CD4-positive, alpha-beta T cell treated with Interleukin-6 for 4 hours (primary cell): ENCODE measurements at regions not wholly inside any gene's neighbourhood (a gene's known extent, or its start where the extent isn't known, plus 50 kb on each side); places are given as distances from the start of the nearest gene placed in this dataset.
"Not testable (repeated sequence)": the region's sequence is repeated elsewhere in the genome, so short reads cannot be mapped to it uniquely, and the experiment has no call there.

ENCODE experiments used
- DNase-seq: peaks from one replicate; pipeline ENCODE4 v3.0.0-alpha.2; 2020; ENCODE audit warnings: mixed read lengths

DNA sequence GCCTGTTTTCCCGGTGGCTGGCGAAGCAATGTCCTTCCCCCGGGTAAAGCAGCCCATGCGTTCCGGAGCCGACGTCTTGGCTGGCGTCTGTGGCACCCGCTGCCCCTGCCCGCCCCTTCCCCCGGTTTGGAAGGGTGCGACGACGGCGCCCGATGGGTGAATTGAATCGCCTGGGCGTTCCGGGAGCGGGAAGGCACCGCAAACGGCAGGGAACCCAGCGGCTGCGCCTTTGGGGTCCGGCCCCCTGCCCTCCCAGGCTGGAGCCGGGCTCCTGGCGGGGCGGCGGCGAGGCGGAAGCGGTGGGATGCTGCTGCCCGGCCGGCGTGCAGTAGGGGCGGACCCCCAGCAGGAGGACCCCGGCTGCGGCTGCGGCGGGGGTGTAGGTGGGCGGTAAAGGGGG, 123.6 kb upstream of the RHOU start:
- DNase-seq = not testable (repeated sequence)

DNA sequence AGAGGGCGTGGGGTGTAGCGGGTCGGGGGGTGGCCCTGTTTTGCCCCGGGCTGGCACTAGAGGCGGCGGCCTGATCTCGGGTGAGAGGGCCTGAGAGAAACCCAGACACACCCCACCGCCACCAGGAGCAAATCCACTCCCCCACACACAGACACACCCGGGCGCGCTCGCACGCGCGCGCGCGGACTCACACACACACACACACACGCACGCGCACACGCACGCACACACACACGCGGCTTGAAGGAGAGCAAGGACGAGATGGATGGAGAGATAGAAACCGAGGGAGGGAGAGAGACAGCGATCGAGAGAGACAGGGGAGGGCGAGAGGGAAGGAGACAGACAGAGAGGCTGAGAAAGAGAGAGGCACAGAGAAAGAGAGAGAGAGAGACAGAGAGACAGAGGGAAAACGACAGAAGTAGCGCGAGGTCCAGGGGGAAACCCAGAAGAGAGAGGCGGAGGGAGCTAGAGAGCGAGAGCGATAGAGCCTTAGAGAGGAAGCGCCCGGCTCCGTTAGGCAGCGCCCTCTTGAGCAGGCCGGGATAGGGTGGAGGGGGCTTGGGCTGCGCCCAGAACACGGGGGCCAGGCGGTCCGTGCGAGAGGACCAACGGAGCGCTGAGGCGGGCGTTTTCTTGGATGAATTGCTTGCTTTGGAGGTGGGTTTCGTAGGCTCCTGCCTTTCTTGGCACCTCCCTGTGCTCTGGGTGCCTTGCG, 113.1 kb upstream of the RHOU start:
- not testable (repeated sequence) for DNase-seq

DNA sequence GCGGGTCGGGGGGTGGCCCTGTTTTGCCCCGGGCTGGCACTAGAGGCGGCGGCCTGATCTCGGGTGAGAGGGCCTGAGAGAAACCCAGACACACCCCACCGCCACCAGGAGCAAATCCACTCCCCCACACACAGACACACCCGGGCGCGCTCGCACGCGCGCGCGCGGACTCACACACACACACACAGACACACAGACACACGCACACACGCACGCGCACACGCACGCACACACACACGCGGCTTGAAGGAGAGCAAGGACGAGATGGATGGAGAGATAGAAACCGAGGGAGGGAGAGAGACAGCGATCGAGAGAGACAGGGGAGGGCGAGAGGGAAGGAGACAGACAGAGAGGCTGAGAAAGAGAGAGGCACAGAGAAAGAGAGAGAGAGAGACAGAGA, 108.8 kb upstream of the RHOU start:
- not testable (repeated sequence) for DNase-seq

DNA sequence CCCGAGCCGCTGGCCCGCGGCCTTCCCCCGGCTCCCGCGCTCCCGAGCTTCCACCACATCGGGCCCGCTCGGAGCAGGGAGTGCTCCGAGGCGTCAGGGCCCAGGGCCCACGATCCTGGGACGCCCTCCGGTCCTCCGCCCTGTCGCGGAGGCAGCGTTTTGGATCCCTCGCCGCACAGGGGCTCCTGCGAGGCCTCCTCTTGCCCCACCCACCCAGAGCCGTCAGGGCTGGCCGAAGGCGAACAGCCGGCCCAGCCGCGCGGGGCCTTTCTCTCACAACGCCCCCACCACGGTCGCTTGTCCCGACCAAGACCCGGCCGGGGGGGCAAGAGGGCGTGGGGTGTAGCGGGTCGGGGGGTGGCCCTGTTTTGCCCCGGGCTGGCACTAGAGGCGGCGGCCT, 102.4 kb upstream of the RHOU start:
- not testable (repeated sequence) for DNase-seq

DNA sequence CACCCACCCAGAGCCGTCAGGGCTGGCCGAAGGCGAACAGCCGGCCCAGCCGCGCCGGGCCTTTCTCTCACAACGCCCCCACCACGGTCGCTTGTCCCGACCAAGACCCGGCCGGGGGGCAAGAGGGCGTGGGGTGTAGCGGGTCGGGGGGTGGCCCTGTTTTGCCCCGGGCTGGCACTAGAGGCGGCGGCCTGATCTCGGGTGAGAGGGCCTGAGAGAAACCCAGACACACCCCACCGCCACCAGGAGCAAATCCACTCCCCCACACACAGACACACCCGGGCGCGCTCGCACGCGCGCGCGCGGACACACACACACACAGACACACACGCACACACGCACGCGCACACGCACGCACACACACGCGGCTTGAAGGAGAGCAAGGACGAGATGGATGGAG, 100.0 kb upstream of the RHOU start:
- not testable (repeated sequence) for DNase-seq

DNA sequence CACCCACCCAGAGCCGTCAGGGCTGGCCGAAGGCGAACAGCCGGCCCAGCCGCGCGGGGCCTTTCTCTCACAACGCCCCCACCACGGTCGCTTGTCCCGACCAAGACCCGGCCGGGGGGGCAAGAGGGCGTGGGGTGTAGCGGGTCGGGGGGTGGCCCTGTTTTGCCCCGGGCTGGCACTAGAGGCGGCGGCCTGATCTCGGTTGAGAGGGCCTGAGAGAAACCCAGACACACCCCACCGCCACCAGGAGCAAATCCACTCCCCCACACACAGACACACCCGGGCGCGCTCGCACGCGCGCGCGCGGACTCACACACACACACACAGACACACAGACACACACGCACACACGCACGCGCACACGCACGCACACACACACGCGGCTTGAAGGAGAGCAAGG, 97.8 kb upstream of the RHOU start:
- DNase-seq = not testable (repeated sequence)

DNA sequence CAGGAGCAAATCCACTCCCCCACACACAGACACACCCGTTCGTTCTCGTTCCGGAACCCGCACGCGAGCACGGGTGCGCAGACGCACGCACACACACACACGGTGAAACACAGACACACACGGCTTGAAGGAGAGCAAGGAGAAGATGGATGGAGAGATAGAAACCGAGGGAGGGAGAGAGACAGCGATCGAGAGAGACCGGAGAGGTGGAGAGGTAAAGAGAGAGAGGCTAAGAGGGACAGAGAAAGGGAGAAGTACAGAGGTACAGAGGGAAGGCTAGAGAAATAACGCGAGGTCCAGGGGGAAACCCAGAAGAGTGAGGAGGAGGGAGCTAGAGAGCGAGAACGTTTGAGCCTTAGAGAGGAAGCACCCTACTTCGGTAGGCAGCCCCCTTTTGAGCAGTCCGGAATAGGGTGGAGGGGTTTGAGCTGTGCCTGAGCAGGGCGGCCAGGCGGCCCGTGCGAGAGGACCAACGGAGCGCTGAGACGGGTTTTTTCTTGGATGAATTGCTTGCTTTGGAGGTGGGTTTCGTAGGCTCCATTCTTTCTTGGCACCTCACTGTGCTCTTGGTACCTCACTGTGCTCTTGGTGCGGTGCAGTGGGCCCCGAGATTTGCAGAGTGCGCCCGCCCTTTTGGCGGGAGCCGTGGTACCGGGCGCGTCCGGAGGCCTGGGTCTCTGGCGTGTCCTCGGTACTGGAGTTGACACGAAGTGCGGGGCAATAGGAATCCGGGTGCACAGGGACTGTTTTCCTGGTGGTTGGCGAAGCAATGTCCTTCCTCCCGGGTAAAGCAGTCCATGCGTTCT, 88.4 kb upstream of the RHOU start:
- DNase-seq = peak; percentile 42

DNA sequence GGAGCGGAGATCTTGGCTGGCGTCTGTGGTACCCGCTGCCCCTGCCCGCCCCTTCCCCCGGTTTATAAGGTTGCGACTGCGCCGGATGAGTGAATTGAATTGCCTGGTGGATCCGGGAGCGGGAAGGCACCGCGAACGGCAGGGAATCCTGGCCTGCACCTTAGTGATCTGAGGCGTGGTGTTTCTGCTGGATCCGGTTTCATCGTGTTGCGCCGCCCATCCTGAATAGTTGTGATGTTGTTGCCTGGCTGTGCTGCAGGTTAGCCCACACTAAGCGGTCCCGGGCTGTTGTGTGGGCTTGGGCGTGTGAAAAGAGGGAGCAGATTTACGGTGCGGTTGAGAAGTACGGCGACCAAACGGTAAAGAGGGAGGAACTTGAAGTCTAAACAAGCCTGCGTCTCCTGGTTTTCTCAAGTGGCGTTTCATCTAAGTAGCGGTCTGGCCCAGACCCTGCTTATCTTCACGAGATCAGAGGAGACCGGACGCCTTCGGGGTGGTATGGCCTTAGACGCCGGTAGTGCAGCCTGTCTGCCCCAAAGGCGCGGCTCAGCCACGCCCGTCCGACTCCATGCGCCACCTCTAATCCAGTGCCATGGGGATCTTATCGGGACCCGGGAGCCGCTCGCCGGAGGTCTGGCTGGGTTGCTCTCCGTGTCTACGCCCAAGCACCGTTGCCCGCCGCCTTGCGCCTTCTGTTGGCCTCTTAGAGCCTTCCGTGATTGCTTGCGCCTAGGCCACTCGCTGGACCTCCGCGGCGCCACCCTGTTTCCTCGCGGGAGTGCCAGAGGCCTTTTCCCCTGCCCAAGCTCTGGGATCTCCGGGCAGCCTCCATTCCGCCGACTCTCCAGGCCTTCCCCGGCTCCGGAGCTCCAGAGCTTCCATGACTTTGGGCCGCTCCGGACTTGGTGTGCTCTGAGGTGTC, 87.5 kb upstream of the RHOU start:
- peak; percentile 34 for DNase-seq

DNA sequence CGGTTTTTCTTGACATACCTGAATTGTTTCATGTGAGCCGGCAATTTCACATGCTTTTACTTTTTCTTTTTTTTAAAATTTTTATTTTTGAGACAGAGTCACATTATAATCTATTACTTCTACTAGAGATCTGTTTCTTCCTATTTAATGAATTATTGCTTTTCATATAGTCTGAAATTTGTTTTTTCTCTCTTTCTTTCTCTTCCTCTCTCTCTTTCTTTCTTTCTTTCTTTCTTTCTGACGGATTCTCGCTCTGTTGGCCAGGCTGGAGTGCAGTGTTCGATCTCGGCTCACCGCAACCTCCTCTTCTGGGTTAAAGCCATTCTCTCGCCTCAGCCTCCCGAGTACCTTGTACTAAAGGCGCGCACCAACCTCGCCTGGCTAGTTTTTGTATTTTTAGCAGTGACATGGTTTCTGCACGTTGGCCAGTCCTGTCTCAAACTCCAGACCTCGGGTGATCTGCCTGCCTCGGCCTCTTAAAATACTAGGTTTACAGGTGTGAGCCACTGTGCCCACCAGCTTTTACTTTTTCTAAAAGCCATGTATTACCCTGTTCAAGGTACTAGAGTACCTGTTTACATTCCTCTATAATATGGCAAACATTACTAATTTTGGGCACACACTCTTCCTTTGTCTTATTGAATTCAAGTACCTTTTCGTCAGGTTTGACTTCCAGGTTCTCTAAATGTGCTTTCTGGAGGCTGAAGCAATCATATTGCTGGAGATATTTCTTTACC, 86.5 kb upstream of the RHOU start:
- DNase-seq = no peak

DNA sequence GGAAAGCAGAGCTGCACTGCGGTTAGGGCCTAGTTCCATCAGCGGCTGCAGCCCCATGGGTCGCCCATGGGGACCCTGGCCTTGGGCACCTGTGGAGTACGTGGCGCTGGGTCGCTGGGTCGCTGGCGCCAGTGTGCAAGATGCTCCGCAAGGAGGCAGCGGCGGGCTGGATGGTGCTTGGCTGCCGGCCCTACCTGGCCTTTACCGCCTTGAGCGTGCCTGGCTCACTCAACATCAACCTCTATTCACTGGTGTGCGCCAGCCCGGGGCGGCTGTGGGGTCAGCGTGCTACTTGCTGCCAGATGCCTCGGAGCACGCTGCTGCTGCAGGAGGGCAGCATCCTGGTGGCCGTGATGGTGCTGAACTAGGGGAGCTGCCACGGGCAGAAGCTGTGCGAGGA, 85.1 kb upstream of the RHOU start:
- DNase-seq = no peak

DNA sequence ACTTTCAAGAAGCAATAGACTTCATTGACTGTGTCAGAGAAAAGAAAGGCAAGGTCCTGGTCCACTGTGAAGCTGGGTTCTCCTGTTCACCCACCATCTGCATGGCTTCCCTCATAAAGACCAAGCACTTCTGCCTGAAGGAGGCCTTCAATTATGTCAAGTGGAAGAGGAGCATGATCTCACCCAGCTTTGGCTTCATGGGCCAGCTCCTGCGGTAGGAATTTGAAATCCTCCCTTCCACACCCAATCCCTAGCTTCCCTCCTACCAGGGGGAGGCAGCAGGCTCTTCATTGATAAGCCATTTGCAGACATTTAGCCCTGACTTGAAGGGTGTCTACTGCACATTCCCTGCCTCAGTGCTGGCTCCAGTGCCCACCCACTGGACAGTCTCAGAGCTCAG, 84.3 kb upstream of the RHOU start:
- no peak for DNase-seq

DNA sequence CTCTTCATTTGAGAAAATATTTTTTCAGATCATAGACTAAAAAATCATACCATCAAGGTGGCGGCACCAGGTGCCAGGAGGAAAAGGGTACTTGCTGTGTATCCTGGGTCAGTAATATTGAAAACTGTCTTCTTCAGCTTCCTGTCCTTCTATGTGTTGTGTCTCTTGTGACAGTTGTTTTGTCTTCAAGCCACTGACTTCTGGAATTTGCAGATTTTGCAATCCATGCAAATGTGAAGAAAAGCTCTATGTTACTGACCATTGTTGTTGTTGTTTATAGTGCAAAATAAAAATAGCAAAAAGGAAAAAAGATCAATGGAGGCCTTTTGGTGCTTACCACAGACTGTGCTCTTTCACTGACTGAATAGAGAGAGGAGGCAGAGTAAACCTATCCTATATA, 83.2 kb upstream of the RHOU start:
- no peak for DNase-seq

DNA sequence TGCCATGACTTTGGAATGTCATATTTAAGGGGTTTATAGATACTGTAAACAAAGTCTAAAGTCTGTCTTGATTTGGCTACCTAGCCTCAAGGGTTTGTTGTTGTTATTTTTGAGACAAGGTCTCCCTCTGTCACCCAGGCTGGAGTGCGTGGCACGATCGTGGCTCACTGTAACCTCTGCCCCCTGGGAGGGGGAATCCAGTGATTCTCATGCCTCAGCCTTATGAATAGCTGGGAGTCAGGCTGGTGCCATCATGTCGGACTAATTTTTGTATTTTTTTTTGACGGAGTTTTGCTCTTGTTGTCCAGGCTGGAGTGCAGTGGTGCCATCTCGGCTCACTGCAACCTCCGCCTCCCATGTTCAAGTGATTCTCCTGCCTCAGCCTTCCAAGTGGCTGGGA, 82.2 kb upstream of the RHOU start:
- not testable (repeated sequence) for DNase-seq

DNA sequence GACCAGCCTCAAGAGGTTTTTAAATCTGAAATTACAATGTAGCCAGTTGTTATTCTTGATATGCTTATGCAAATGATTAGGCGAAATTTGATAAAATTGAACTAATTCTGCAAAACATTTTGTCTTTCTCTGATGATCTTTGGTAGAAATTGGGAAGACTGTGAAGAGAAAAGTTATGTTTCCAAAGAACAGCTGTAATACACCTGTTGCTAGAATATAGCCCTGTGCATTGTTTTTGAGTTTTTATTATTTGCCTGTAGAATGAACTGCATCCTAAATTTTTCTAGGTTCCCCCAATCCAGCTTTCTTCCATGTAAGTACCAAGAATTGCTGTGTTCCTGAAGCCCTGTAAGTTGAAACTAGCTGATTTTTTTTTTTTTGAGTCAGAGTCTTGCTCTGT, 81.5 kb upstream of the RHOU start:
- no peak for DNase-seq

DNA sequence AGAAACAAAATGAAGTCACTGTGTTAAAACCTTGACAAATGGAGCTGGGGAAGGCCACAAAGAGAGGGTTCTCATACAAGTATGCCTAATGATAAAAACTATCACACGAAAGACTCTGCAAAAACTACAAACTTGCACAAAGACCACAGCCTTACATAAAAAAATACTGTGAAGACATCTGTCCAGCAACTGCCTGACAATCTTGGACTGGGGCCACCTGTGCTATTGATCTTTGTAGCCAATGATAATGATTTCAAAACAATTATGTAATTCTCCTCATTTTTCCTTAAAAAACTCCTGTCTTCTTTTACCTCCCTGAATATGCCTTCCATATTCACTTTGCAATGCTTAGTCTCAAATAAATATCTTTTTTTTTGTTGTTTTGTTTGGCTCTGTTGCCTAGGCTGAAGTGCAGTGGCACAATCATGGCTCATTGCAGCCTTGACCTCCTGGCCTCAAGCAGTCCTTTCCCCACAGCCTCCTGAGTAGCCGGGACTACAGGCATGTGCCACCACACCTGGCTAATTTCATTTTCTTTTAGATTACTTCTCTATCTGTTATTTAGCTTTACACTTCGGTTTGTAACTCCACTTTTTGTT, 79.4 kb upstream of the RHOU start:
- no peak for DNase-seq

DNA sequence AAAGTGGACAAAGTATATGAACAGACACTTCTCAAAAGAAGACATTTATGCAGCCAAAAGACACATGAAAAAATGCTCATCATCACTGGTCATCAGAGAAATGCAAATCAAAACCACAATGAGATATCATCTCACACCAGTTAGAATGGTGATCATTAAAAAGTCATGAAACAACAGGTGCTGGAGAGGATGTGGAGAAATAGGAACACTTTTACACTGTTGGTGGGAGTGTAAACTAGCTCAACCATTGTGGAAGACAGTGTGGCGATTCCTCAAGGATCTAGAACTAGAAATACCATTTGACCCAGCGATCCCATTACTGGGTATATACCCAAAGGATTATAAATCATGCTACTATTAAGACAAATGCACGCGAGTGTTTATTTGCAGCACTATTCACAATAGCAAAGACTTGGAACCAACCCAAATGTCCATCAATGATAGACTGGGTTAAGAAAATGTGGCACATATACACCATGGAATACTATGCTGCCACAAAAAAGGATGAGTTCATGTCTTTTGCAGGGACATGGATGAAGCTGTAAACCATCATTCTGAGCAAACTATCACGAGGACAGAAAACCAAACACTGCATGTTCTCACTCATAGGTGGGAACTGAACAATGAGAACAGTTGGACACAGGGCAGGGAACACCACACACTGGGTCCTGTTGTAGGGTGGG, 73.1 kb upstream of the RHOU start:
- not testable (repeated sequence) for DNase-seq

DNA sequence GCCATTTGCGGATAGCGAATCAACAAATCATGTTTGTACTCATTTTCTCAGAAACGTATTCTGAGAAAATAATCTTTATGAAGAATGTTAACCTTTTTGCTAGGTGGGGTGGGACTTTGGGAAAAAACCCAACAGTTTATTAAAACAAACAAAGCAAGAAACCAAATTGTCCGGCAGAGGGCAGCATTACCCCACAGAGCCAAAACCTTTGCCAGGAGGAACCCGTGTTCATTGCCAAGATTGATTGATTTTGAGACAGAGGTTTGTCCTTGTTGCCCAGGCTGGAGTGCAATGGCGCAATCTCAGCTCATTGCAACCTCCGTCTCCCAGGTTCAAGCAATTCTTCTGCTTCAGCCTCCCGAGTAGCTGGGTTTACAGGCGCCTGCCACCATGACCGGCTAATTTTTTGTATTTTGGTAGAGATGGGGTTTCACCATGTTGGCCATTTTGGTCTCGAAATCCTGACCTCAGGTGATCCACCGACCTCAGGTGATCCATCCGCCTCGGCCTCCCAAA, 70.8 kb upstream of the RHOU start:
- peak; percentile 82 for DNase-seq

DNA sequence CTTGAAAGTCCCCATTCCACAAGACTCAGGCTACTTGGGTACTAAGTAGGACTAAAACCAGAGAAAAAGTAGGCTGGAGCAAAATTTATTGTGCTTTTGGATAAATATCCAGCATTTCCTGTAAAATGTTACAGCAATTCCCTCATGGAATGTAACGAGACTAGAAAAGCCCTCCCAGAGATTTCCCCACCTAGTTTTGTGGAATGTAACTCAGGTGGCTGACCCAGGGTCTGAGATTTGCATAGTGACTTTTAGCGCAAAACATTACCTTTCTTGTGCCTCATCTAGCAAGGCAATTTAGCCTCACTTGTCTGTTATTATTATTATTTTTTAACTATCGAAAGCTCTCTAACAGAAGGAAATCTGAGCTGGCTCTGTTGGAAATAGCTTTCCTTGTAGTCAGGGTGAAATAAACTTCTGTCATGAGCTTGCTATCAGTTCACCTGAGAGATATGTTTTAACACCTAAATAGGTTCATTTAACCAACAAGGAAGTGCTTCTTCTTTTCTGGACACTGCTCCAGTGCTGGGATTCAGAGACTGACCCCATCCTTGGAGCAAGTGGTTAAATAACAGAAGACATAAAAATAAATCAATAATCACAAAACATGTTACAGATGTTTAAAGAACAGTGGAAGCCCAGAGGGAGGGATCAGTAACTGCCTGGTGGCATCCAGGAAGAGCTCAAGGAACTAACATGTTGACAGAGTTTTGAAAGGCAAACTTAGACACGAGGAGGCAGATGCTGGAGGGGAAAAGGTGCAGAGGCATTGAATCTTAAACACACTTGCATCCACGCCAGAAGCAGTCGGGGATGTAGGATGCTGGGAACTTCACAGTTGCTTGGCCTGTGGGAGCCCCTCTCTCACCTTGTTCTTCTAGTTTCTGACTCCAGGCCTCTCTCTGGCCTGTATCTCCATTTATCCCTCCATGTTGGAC, 68.3 kb upstream of the RHOU start:
- no peak for DNase-seq

DNA sequence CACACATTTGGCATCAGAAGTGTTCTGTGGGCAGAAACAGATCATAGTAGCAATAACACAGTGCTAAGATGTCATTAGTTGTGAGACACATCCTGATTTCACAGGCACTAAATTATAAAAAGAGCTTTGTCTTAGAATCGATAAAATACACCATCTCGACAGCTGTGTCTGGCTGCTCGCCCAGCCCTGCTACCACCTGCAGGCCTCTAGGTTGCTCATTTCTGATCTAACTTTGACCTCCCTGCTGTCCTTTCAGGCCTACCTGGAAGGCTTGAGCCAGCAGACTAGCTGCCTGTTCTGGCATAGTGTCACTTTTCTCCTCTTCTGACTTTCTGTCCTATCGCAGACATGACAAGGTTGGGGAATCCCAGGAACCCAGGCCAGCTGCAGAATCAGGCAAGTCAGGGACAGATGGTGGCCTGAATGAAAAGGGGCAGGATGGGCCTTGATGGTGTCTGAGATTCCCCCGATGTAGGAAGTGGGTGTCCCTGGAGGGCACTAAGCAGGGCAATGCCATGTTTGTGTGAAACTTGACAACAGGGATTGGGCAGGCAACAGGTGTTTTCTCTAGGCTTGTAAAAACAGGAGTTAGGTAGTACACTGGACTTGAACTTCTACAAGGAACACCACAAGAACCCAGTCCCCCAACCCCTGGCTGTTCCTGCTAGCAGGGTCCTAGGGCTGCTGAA, 66.6 kb upstream of the RHOU start:
- DNase-seq = no peak

DNA sequence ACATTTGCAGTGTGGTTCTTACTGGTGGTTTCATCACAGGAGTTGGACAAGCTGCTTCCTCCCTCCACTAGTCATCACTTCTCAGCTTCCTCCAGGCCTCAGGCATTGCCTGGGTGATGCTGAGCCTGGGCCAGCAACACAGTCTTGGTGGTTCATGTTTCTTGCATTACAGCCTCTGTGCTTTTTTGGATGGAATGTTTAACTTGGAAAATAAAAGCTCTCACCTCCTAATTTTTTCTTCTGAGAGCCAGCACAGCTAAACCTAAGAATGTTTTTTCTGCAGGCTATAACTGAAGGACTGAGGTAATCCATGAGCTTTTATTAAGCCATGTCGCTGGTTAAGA, 66.1 kb upstream of the RHOU start:
- no peak for DNase-seq
